ENCODE measurements at regions not wholly inside any gene's neighbourhood (a gene's known extent, or its start where the extent isn't known, plus 50 kb on each side); places are given as distances from the start of the nearest gene placed in this dataset.
"Not testable (repeated sequence)": the region's sequence is repeated elsewhere in the genome, so short reads cannot be mapped to it uniquely, and the experiment has no call there.

GRCh38 chr5:176747670-176748072 is 62.7 kb upstream of the UNC5A start:
- Histone ChIP-seq H3K27me3 (peaks cover 23% of the 10 kb centered on the region), H3K36me3 (no peaks in the 10 kb centered on the region), H3K9me3 (ENCODE audit: low read depth) (no peaks in the 10 kb centered on the region), H3K4me3 (no peak overlapping the region), H3K27ac (no peak overlapping the region), H3K4me1 (ENCODE audit: low read depth) (peaks cover 6% of the 10 kb centered on the region)
- TF ChIP-seq CTCF (IDR thresholded peaks at IDR 0.05; ENCODE audit: low read depth, low read length) = no peak
- DNase-seq (ENCODE audit: low read depth in 1 of 2, low spot score in 1 of 2) = no peak

GRCh38 chr5:176748073-176748966 is 62.0 kb upstream of the UNC5A start:
- Histone ChIP-seq H3K9me3 (ENCODE audit: low read depth) (no peaks in the 10 kb centered on the region), H3K4me1 (ENCODE audit: low read depth) (peaks cover 5% of the 10 kb centered on the region), H3K27me3 (peaks cover 17% of the 10 kb centered on the region), H3K4me3 (no peak overlapping the region), H3K27ac (no peak overlapping the region), H3K36me3 (no peaks in the 10 kb centered on the region)
- no peak for DNase-seq (ENCODE audit: low read depth in 1 of 2, low spot score in 1 of 2)
- no peak for TF ChIP-seq CTCF (IDR thresholded peaks at IDR 0.05; ENCODE audit: low read depth, low read length)

- Histone ChIP-seq H3K27me3 (peaks cover 8% of the 10 kb centered on the region), H3K9me3 (ENCODE audit: low read depth) (no peaks in the 10 kb centered on the region), H3K27ac (no peak overlapping the region), H3K4me3 (no peak overlapping the region), H3K36me3 (no peaks in the 10 kb centered on the region), H3K4me1 (ENCODE audit: low read depth) (no peaks in the 10 kb centered on the region)
- no peak for TF ChIP-seq CTCF (IDR thresholded peaks at IDR 0.05; ENCODE audit: low read depth, low read length)
- DNase-seq (ENCODE audit: low read depth in 1 of 2, low spot score in 1 of 2) = no peak
Measured at GRCh38 chr5:176748967-176749935, 61.1 kb upstream of the UNC5A start.

- Histone ChIP-seq H3K4me1 (ENCODE audit: low read depth) (no peaks in the 10 kb centered on the region), H3K9me3 (ENCODE audit: low read depth) (no peaks in the 10 kb centered on the region), H3K36me3 (no peaks in the 10 kb centered on the region), H3K27me3 (no peaks in the 10 kb centered on the region), H3K27ac (no peak overlapping the region), H3K4me3 (no peak overlapping the region)
- no peak for TF ChIP-seq CTCF (IDR thresholded peaks at IDR 0.05; ENCODE audit: low read depth, low read length)
- no peak for DNase-seq (ENCODE audit: low read depth in 1 of 2, low spot score in 1 of 2)
Measured at GRCh38 chr5:176750144-176750543, 60.2 kb upstream of the UNC5A start.

- Histone ChIP-seq H3K4me3 (no peak overlapping the region), H3K4me1 (ENCODE audit: low read depth) (no peaks in the 10 kb centered on the region), H3K9me3 (ENCODE audit: low read depth) (no peaks in the 10 kb centered on the region), H3K36me3 (no peaks in the 10 kb centered on the region), H3K27me3 (no peaks in the 10 kb centered on the region), H3K27ac (no peak overlapping the region)
- no peak for TF ChIP-seq CTCF (IDR thresholded peaks at IDR 0.05; ENCODE audit: low read depth, low read length)
- no peak for DNase-seq (ENCODE audit: low read depth in 1 of 2, low spot score in 1 of 2)
Measured at GRCh38 chr5:176754376-176754973, 55.9 kb upstream of the UNC5A start.

- not testable (repeated sequence) for H3K9me3 ChIP-seq (ENCODE audit: low read depth); DNase-seq (ENCODE audit: low read depth in 1 of 2, low spot score in 1 of 2); H3K27me3 ChIP-seq; H3K4me3 ChIP-seq; H3K36me3 ChIP-seq; H3K4me1 ChIP-seq (ENCODE audit: low read depth); H3K27ac ChIP-seq
Measured at GRCh38 chr5:176755593-176755992, 54.8 kb upstream of the UNC5A start.

- H3K4me3 ChIP-seq; H3K27ac ChIP-seq; H3K4me1 ChIP-seq (ENCODE audit: low read depth); H3K9me3 ChIP-seq (ENCODE audit: low read depth); H3K36me3 ChIP-seq; H3K27me3 ChIP-seq; DNase-seq (ENCODE audit: low read depth in 1 of 2, low spot score in 1 of 2): not testable (repeated sequence)
Measured at GRCh38 chr5:176757569-176757968, 52.8 kb upstream of the UNC5A start.
